ENCODE measurements at regions not wholly inside any gene's neighbourhood (a gene's known extent, or its start where the extent isn't known, plus 50 kb on each side); places are given as distances from the start of the nearest gene placed in this dataset.

GRCh38 chr4:53908661-53909078 is 155.7 kb downstream of the CHIC2 start:
- peak overlapping the region; percentile 38 for H3K4me3 ChIP-seq (ENCODE audit: low read length)
- DNase-seq (ENCODE audit: low read depth): peak; percentile 67
- peak; percentile 84 for TF ChIP-seq CTCF (conservative IDR thresholded peaks at IDR 0.05; ENCODE audit: low read depth, low read length)

DNA sequence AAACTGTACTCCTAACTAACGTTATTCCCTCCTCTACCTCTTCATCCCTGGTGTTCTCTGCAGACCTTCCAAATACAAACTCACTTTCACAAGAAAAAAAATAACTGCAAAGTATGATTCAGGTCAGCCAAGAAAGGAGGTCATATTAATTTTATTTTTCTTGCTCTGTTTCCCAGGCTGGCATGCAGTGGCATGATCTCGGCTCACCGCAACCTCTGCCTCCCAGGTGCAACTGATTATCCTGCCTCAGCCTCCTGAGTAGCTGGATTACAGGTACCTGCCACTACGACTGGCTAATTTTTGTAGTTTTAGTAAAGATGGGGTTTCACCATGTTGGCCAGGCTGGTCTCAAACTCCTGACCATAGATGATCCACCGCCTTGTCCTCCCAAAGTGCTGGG is 156.6 kb downstream of the CHIC2 start:
- no peak for TF ChIP-seq CTCF (conservative IDR thresholded peaks at IDR 0.05; ENCODE audit: low read depth, low read length)
- no peak overlapping the region for H3K4me3 ChIP-seq (ENCODE audit: low read length)
- DNase-seq (ENCODE audit: low read depth): no peak

DNA sequence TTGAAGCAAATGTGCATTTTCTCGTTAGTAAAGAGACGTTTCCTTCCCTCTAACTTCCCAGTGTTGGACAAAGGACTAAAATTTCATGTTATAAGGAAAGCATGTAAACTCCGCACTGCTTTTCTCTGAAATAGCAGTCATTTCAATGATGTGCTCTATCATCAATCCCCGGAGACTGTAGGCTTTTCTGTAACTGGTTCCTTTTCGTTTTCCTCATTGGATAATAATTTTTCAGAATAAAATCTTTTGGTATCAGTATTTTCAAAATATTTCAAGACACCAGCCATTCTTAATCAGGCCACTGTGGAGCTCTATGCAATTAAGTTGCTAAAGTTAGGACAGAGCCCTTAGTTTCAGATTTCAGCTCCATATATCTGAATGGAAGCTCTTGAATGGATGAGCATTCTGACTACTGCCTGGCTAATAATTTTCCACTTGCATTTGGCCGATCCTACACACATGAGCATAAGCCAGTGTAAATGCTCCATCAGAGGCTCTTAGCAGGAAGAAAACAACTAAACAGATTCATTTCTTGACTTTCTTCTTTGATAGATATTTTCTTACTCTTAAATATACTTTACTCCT is 157.7 kb downstream of the CHIC2 start:
- no peak overlapping the region for H3K4me3 ChIP-seq (ENCODE audit: low read length)
- no peak for TF ChIP-seq CTCF (conservative IDR thresholded peaks at IDR 0.05; ENCODE audit: low read depth, low read length)
- DNase-seq (ENCODE audit: low read depth): no peak

GRCh38 chr4:53905941-53906377 is 158.4 kb downstream of the CHIC2 start:
- peak overlapping the region; percentile 47 for H3K4me3 ChIP-seq (ENCODE audit: low read length)
- TF ChIP-seq CTCF (conservative IDR thresholded peaks at IDR 0.05; ENCODE audit: low read depth, low read length): no peak
- DNase-seq (ENCODE audit: low read depth): peak; percentile 39

GRCh38 chr4:53905276-53905940 is 159.0 kb downstream of the CHIC2 start:
- H3K4me3 ChIP-seq (ENCODE audit: low read length): no peak overlapping the region
- TF ChIP-seq CTCF (conservative IDR thresholded peaks at IDR 0.05; ENCODE audit: low read depth, low read length): no peak

DNA sequence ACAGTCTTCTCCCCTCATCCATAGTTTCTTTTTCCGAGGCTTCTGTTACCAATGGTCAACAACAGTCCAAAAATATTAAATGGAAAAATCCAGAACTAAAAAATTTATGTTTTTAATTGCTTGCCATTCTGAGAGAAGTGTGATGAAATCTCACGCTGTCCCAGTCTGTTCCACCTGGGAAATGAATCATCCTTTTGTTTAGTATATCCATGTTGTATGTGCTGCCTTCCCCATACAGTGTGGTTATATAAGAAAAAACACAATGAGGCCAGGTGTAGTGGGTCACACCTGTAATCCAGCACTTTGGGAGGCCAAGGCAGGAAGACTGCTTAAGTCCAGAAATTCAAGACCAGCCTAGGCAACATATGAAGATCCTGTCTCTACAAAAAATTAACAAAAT is 161.6 kb downstream of the CHIC2 start:
- TF ChIP-seq CTCF (conservative IDR thresholded peaks at IDR 0.05; ENCODE audit: low read depth, low read length): no peak
- DNase-seq (ENCODE audit: low read depth): no peak

More at GRCh38 chr4:53905276-53905940, 159.0 kb downstream of the CHIC2 start:
- no peak for DNase-seq (ENCODE audit: low read depth)

GRCh38 chr4:53900271-53900649 is 164.1 kb downstream of the CHIC2 start:
- TF ChIP-seq CTCF (conservative IDR thresholded peaks at IDR 0.05; ENCODE audit: low read depth, low read length): no peak
- no peak for DNase-seq (ENCODE audit: low read depth)
- no peak overlapping the region for H3K4me3 ChIP-seq (ENCODE audit: low read length)

More for the DNA sequence above, 161.6 kb downstream of the CHIC2 start:
- H3K4me3 ChIP-seq (ENCODE audit: low read length): no peak overlapping the region

Measured in retinal pigment epithelial cell (primary cell).